H1 (cell line): ENCODE measurements at regions not wholly inside any gene's neighbourhood (a gene's known extent, or its start where the extent isn't known, plus 50 kb on each side); places are given as distances from the start of the nearest gene placed in this dataset.
"Not testable (repeated sequence)": the region's sequence is repeated elsewhere in the genome, so short reads cannot be mapped to it uniquely, and the experiment has no call there.

Experiments
- CTCF ChIA-PET: fragments of 300-600 bp; sonication (Branson Sonifier 250); formaldehyde crosslinking; loops from one replicate; lab custom pipeline; 2021; ENCODE audit not compliant: partially characterized antibody; lab: Charles Lee
- POLR2A ChIA-PET: fragments of 300-600 bp; sonication (Branson Sonifier 250); formaldehyde crosslinking; loops from one replicate; lab custom pipeline; 2021; ENCODE audit warnings: inconsistent platforms; ENCODE audit not compliant: partially characterized antibody; lab: Charles Lee
- DNase-seq, 2 experiments: peaks; one replicate each; pipeline versions ENCODE4 v3.0.0 to v3.0.0-alpha.2; 2010 to 2022; ENCODE audit warnings: low spot score in 2 of 2, low read depth in 1 of 2, mixed read lengths in 1 of 2
- FAIRE-seq: peaks from 2 replicates; lab custom pipeline; 2011; peaks lifted over from hg19 to GRCh38; lab: Jason Lieb, UNC
- H2AFZ ChIP-seq: 2 replicates; pipeline ENCODE4 v1.8.1; 2012; ENCODE audit warnings: low read length, inconsistent platforms
- H2AK5ac ChIP-seq: 2 replicates; pipeline ENCODE4 v1.6.1; 2013; ENCODE audit warnings: low read depth, low read length
- H2BK120ac ChIP-seq: replicated peaks from 2 replicates; pipeline ENCODE3; 2013; ENCODE audit warnings: low read depth, low read length, inconsistent platforms
- H2BK12ac ChIP-seq: 2 replicates; pipeline ENCODE4 v1.6.1; 2013; ENCODE audit warnings: low read depth, low read length
- H2BK15ac ChIP-seq: 2 replicates; pipeline ENCODE4 v1.6.1; 2013; ENCODE audit warnings: low read length
- H2BK20ac ChIP-seq: 2 replicates; pipeline ENCODE4 v1.6.1; 2013; ENCODE audit warnings: low read length
- H2BK5ac ChIP-seq: 2 replicates; pipeline ENCODE4 v1.6.1; 2013; ENCODE audit warnings: low read depth, low read length
- H3K14ac ChIP-seq: 2 replicates; pipeline ENCODE4 v1.6.1; 2013; ENCODE audit warnings: inconsistent platforms; ENCODE audit not compliant: insufficient read length
- H3K18ac ChIP-seq: 2 replicates; pipeline ENCODE4 v1.6.1; 2013; ENCODE audit warnings: low read length; ENCODE audit errors: extremely low read depth
- H3K23ac ChIP-seq: 2 replicates; pipeline ENCODE4 v1.6.1; 2013; ENCODE audit warnings: inconsistent platforms; ENCODE audit not compliant: insufficient read length
- H3K23me2 ChIP-seq: 2 replicates; pipeline ENCODE4 v1.6.1; 2013; ENCODE audit warnings: low read depth, low read length
- H3K27ac ChIP-seq: 2 replicates; pipeline ENCODE4 v1.6.1; 2011; ENCODE audit warnings: low read depth, low read length, inconsistent platforms
- H3K27me3 ChIP-seq, 4 experiments: replicated peaks in 1 of 4; 1 replicate in 1 of 4; 2 replicates in 3 of 4; pipeline versions ENCODE4 v1.6.1 to v1.8.1; 2011 to 2013; ENCODE audit warnings: low read length in 3 of 4, mild to moderate bottlenecking in 3 of 4, inconsistent platforms in 2 of 4, mixed read lengths in 2 of 4, moderate library complexity in 1 of 4; ENCODE audit not compliant: control insufficient read depth in 3 of 4, insufficient read depth in 3 of 4; ENCODE audit errors: extremely low read depth in 1 of 4
- H3K36me3 ChIP-seq, 4 experiments: 2 replicates each; pipeline versions ENCODE4 v1.6.1 to v1.8.1; 2011 to 2013; ENCODE audit warnings: mild to moderate bottlenecking in 4 of 4, low read length in 3 of 4, moderate library complexity in 2 of 4, control low read depth in 1 of 4, inconsistent platforms in 1 of 4; ENCODE audit not compliant: insufficient read depth in 4 of 4, control insufficient read depth in 2 of 4
- H3K4ac ChIP-seq: replicated peaks from 2 replicates; pipeline ENCODE3; 2013; ENCODE audit warnings: low read length, low read depth, mixed read lengths, inconsistent platforms; ENCODE audit not compliant: insufficient read length
- H3K4me1 ChIP-seq, 4 experiments: replicated peaks in 1 of 4; 1 replicate in 1 of 4; 2 replicates in 3 of 4; pipeline versions ENCODE4 v1.6.1 to v1.8.1; 2011 to 2013; ENCODE audit warnings: low read length in 3 of 4, inconsistent platforms in 2 of 4, mixed read lengths in 1 of 4; ENCODE audit not compliant: insufficient read depth in 4 of 4, control insufficient read depth in 3 of 4
- H3K4me2 ChIP-seq, 2 experiments: 2 replicates each; pipeline versions ENCODE4 v1.6.1 to v1.8.1; 2011 to 2013; ENCODE audit warnings: low read depth in 2 of 2, low read length in 2 of 2, control low read depth in 1 of 2, inconsistent platforms in 1 of 2, mild to moderate bottlenecking in 1 of 2; ENCODE audit not compliant: insufficient read depth in 1 of 2
- H3K4me3 ChIP-seq, 4 experiments: fragments of 200-600, 300-600 bp in 1 of 4; sonication (generic), shearing (Covaris generic), sonication (Bioruptor Twin) in 1 of 4; 2 replicates each; pipeline versions ENCODE4 v1.5.1 to v1.8.1; 2011 to 2016; ENCODE audit warnings: low read length in 4 of 4, low read depth in 3 of 4, control low read depth in 2 of 4, inconsistent platforms in 2 of 4, mild to moderate bottlenecking in 2 of 4, mixed read lengths in 1 of 4, moderate library complexity in 1 of 4; ENCODE audit not compliant: insufficient read depth in 2 of 4; ENCODE audit errors: extremely low read depth in 1 of 4
- H3K56ac ChIP-seq: replicated peaks from 2 replicates; pipeline ENCODE3; 2013; ENCODE audit warnings: low read depth, mild to moderate bottlenecking, mixed read lengths, low read length, inconsistent platforms; ENCODE audit not compliant: insufficient read length
- H3K79me1 ChIP-seq: 2 replicates; pipeline ENCODE4 v1.6.1; 2013; ENCODE audit warnings: low read depth, low read length, control low read depth
- H3K79me2 ChIP-seq, 2 experiments: 2 replicates each; pipeline versions ENCODE4 v1.6.1 to v1.8.1; 2012 to 2013; ENCODE audit warnings: low read length in 2 of 2, mild to moderate bottlenecking in 2 of 2, inconsistent platforms in 1 of 2; ENCODE audit not compliant: insufficient read depth in 2 of 2, control insufficient read depth in 1 of 2
- H3K9ac ChIP-seq, 4 experiments: replicated peaks in 1 of 4; 1 replicate in 1 of 4; 2 replicates in 3 of 4; pipeline versions ENCODE4 v1.6.1 to v1.8.1; 2011 to 2013; ENCODE audit warnings: low read depth in 3 of 4, low read length in 3 of 4, control low read depth in 2 of 4, mild to moderate bottlenecking in 2 of 4, moderate library complexity in 2 of 4, inconsistent platforms in 1 of 4; ENCODE audit errors: extremely low read depth in 1 of 4
- H3K9me3 ChIP-seq, 2 experiments: 2 replicates each; pipeline versions ENCODE4 v1.6.1 to v1.8.1; 2012 to 2013; ENCODE audit warnings: mild to moderate bottlenecking in 2 of 2, moderate library complexity in 2 of 2, control low read depth in 1 of 2, inconsistent platforms in 1 of 2, low read depth in 1 of 2, low read length in 1 of 2, mixed read lengths in 1 of 2; ENCODE audit not compliant: insufficient read depth in 2 of 2
- H4K20me1 ChIP-seq, 2 experiments: replicated peaks in 1 of 2; 2 replicates each; pipeline versions ENCODE3 to v1.8.1; 2011 to 2013; ENCODE audit warnings: inconsistent platforms in 2 of 2, low read length in 2 of 2, mild to moderate bottlenecking in 1 of 2; ENCODE audit not compliant: insufficient read depth in 2 of 2, control insufficient read depth in 1 of 2
- H4K5ac ChIP-seq: 2 replicates; pipeline ENCODE4 v1.6.1; 2013; ENCODE audit warnings: low read length, low read depth, mixed read lengths, inconsistent platforms; ENCODE audit not compliant: insufficient read length
- H4K8ac ChIP-seq: 2 replicates; pipeline ENCODE4 v1.8.0; 2013; ENCODE audit warnings: mild to moderate bottlenecking, moderate library complexity, low read length, inconsistent platforms; ENCODE audit not compliant: insufficient read depth; ENCODE audit errors: extremely low read depth
- H4K91ac ChIP-seq: replicated peaks from 2 replicates; pipeline ENCODE3; 2013; ENCODE audit warnings: low read length, mixed read lengths, inconsistent platforms; ENCODE audit not compliant: insufficient read length
- WGBS, 2 experiments: shearing (Covaris generic) in 1 of 2; methylation state at CpG; one replicate each; pipeline versions ENCODE4 v1.1.6 to v1.1.7; 2013 to 2015; ENCODE audit warnings: low lambda C conversion rate in 2 of 2, mixed read lengths in 2 of 2, inconsistent platforms in 1 of 2, low coverage in 1 of 2, missing lambda C conversion rate in 1 of 2; ENCODE audit not compliant: insufficient replicate concordance in 2 of 2, insufficient coverage in 1 of 2, insufficient read length in 1 of 2; ENCODE audit errors: extremely low coverage in 1 of 2, missing lambda C conversion rate in 1 of 2; 5-methylcytosine and 5-hydroxymethylcytosine counted together

GRCh38 chr1:146883190-146883589 lies 54.9 kb upstream of the NBPF12 start:
- H3K18ac ChIP-seq, H3K14ac ChIP-seq, H3K56ac ChIP-seq, H4K8ac ChIP-seq, H3K23me2 ChIP-seq, H4K5ac ChIP-seq, H3K4me3 ChIP-seq, H3K36me3 ChIP-seq, H2AFZ ChIP-seq, H2BK20ac ChIP-seq, H3K79me1 ChIP-seq, H2AK5ac ChIP-seq, H3K27me3 ChIP-seq, H4K20me1 ChIP-seq, H2BK15ac ChIP-seq, H2BK120ac ChIP-seq, H3K27ac ChIP-seq, CTCF ChIA-PET, H3K4me2 ChIP-seq, H3K9me3 ChIP-seq, POLR2A ChIA-PET, H2BK5ac ChIP-seq, H3K79me2 ChIP-seq, DNase-seq, H3K23ac ChIP-seq, H2BK12ac ChIP-seq, H3K9ac ChIP-seq, H3K4ac ChIP-seq, FAIRE-seq, H3K4me1 ChIP-seq, H4K91ac ChIP-seq: not testable (repeated sequence)
- 94% methylated on average over 3 of the region's 4 CpGs; no CpG with 5 or more reads in 1 of the 2 experiments for WGBS, 2 experiments

GRCh38 chr1:146881096-146881495 lies 57.0 kb upstream of the NBPF12 start:
- H4K8ac ChIP-seq, H3K4ac ChIP-seq, H3K23me2 ChIP-seq, H3K56ac ChIP-seq, H3K18ac ChIP-seq, H3K27me3 ChIP-seq, H2BK20ac ChIP-seq, H3K4me2 ChIP-seq, H2BK15ac ChIP-seq, H2AK5ac ChIP-seq, H2BK120ac ChIP-seq, H4K5ac ChIP-seq, H3K14ac ChIP-seq, H3K27ac ChIP-seq, FAIRE-seq, H4K20me1 ChIP-seq, POLR2A ChIA-PET, H4K91ac ChIP-seq, H3K4me3 ChIP-seq, H3K9me3 ChIP-seq, H3K4me1 ChIP-seq, H3K23ac ChIP-seq, H2BK12ac ChIP-seq, H2BK5ac ChIP-seq, H3K79me1 ChIP-seq, H3K79me2 ChIP-seq, H3K36me3 ChIP-seq, H2AFZ ChIP-seq, H3K9ac ChIP-seq, DNase-seq, CTCF ChIA-PET: not testable (repeated sequence)
- 83% methylated on average over 1 of the region's 8 CpGs; no CpG with 5 or more reads in 1 of the 2 experiments for WGBS, 2 experiments
